Heart right ventricle (tissue), 16 donors: ENCODE measurements at regions not wholly inside any gene's neighbourhood (a gene's known extent, or its start where the extent isn't known, plus 50 kb on each side); places are given as distances from the start of the nearest gene placed in this dataset.

Experiments
- ATAC-seq, 8 donors: fragments of 200-7000 bp; cut with Tn5 transposase; one replicate each; pipeline ENCODE4 v1.9.1; 2020; ENCODE audit warnings: mild to moderate bottlenecking in 8 of 8, moderate library complexity in 8 of 8, moderate number of reproducible peaks in 1 of 8
- DNase-seq, 2 donors: peaks; one replicate each; pipeline ENCODE4 v3.0.0-alpha.2; 2020
- H3K27ac ChIP-seq, 10 donors: fragments of 200-600 bp; sonication (generic) in 2 of 10; one replicate each; pipeline versions ENCODE4 v1.5.0 to v1.8.0; 2020 to 2022; ENCODE audit warnings: mild to moderate bottlenecking in 3 of 10
- H3K27me3 ChIP-seq, 7 donors: fragments of 200-600 bp; one replicate each; pipeline ENCODE4 v1.8.0; 2021 to 2022; ENCODE audit warnings: mild to moderate bottlenecking in 2 of 7
- H3K36me3 ChIP-seq, 9 donors: fragments of 200-600 bp; sonication (generic) in 1 of 9; one replicate each; pipeline versions ENCODE4 v1.5.0 to v1.8.0; 2020 to 2022; ENCODE audit warnings: mild to moderate bottlenecking in 2 of 9
- H3K4me1 ChIP-seq, 9 donors: fragments of 200-600 bp; sonication (generic) in 1 of 9; one replicate each; pipeline versions ENCODE4 v1.5.0 to v1.8.0; 2020 to 2022; ENCODE audit warnings: mild to moderate bottlenecking in 4 of 9
- H3K4me3 ChIP-seq, 10 donors: fragments of 200-600 bp; sonication (generic) in 2 of 10; one replicate each; pipeline versions ENCODE4 v1.5.0 to v1.8.0; 2020 to 2022; ENCODE audit warnings: mild to moderate bottlenecking in 7 of 10, moderate library complexity in 2 of 10
- H3K9me3 ChIP-seq, 11 donors: fragments of 200-600 bp in 10 of 11; sonication (generic) in 2 of 11; one replicate each; pipeline versions ENCODE4 v1.5.0 to v1.8.0; 2013 to 2022; ENCODE audit warnings: mild to moderate bottlenecking in 2 of 11, control low read depth in 1 of 11, moderate library complexity in 1 of 11
- WGBS, 2 donors: extraction: QIAGEN DNeasy Blood & Tissue Kit; methylation state at CpG; one replicate each; pipeline ENCODE4 v1.1.7; 2013; ENCODE audit warnings: inconsistent platforms in 1 of 2; 5-methylcytosine and 5-hydroxymethylcytosine counted together
- intact Hi-C, 10 donors: fragments of 100-400 bp; cut with DNase I; formaldehyde crosslinking; loops; one replicate each; pipeline versions ENCODE4 v1.11.1 to v1.14.2; 2022
- TF ChIP-seq, protein P1 (sequence below), 9 donors: fragments of 200-600 bp; sonication (generic) in 2 of 9; IDR thresholded peaks; one replicate each; pipeline versions ENCODE4 v1.5.0 to v1.8.0; 2021 to 2022; ENCODE audit warnings: antibody characterized with exemption in 9 of 9, mild to moderate bottlenecking in 5 of 9, moderate library complexity in 1 of 9
- donor health status: Arrhythmogenic right ventricular cardiomyopathy.
- donor health status: ischemic (EF 13 %, LVEDD 7.1; RV severe dilation, severe dysfunction).
- donor health status: healthy with polysubstance abuse.
- donor health status: DM: no; HTN: yes; CAD: no.
- donor health status: DM: no; HTN: no; CAD: no.
- donor health status: ischemic (EF 25% LVEDD 6.9; RV normal size, moderate dysfunction).
- donor health status: ischemic (EF 25% LVEDD 5.7; RV mildly dilated, moderate dysfunction).
- donor health status: healthy.
- donor health status: DM: yes; HTN: yes; CAD: no.
- donor health status: Ischemic cardiomyopathy.
- donor health status: ischemic (EF 35%, LVEDD 5.7; RV mildly dilated, moderate dysfunction).
- donor health status: nonischemic (EF 11% LVEDD 7.7; RV severe dilation, severe dysfunction).
- donor health status: DM: yes; HTN: yes; CAD: no.
- donor health status: PGD.
- donor health status: ischemic (EF 29% LVEDD 5.4; RV normal size, mild dysfunction).
- donor health status: nonischemic (EF 23%, LVEDD 6.1; RV moderate dilation, normal function).

DNA sequence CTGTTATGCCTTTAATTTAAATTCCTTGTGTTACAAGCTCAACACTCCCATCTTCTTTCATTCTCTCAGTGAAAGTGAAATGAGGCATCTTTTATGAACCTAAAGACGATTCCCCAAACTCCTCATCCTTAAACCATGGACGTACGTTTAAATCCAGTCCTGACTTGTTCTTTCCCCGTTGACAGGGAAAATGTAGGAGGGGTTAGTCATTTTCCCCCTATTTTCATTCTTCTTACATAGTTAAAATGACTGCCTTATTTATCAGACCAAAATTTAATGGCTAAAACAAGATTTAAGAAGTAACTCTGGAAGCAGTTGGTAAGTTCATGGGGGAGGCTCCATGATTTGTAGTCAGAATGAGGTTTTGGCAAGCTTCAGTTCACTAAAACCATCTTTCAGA, 134.9 kb downstream of the KCNA5 start:
- intact Hi-C loops, result loop anchor here in 2 of 10 donors (10.0 kb wide), 1 partner anchor 266 kb away; no protein-coding TSS in a partner anchor
- TF ChIP-seq, protein P1, sequence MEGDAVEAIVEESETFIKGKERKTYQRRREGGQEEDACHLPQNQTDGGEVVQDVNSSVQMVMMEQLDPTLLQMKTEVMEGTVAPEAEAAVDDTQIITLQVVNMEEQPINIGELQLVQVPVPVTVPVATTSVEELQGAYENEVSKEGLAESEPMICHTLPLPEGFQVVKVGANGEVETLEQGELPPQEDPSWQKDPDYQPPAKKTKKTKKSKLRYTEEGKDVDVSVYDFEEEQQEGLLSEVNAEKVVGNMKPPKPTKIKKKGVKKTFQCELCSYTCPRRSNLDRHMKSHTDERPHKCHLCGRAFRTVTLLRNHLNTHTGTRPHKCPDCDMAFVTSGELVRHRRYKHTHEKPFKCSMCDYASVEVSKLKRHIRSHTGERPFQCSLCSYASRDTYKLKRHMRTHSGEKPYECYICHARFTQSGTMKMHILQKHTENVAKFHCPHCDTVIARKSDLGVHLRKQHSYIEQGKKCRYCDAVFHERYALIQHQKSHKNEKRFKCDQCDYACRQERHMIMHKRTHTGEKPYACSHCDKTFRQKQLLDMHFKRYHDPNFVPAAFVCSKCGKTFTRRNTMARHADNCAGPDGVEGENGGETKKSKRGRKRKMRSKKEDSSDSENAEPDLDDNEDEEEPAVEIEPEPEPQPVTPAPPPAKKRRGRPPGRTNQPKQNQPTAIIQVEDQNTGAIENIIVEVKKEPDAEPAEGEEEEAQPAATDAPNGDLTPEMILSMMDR (IDR thresholded peaks at IDR 0.05), result no peak

DNA sequence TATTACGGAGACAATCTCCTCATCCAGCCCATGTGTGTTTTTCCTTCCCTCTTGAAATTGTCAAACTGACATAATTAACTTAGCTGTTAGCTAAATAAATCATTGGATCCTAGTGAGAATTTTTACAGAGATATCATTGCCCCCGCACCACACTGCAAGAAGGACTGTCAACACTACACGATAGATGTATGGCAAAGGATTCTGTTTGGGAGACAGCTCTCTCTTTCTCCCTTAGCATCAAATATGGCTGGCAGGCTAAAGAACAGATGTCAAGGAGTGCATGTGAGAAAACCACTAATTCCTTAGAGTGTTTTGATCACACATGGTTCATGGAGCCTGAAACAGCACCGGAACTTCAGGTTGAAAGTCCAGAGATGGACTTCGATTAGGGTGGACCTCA, 136.8 kb downstream of the KCNA5 start:
- Histone ChIP-seq H3K36me3 (no peaks in the 10 kb centered on the region), H3K4me1 (no peaks in the 10 kb centered on the region), H3K9me3 (no peaks in the 10 kb centered on the region), H3K27ac (no peak overlapping the region), H3K27me3 (peaks cover 0 to 13% (median 0%) of the 10 kb centered on the region in 7 donors), H3K4me3 (no peak overlapping the region)
- TF ChIP-seq, protein P1 (IDR thresholded peaks at IDR 0.05), result no peak
- DNase-seq, result no peak
- no peak for ATAC-seq
- WGBS, 2 donors, result 83 to 86% methylated on average over 5 of the region's 5 CpGs
- intact Hi-C loops, result no loop called here

More for the DNA sequence above, 134.9 kb downstream of the KCNA5 start:
- 85% methylated on average over 4 of the region's 4 CpGs for WGBS, 2 donors
- peaks cover 0 to 16% (median 0%) of the 10 kb centered on the region in 7 donors for H3K27me3 ChIP-seq
- H3K36me3 ChIP-seq, result no peaks in the 10 kb centered on the region
- no peak overlapping the region for H3K4me3 ChIP-seq
- no peaks in the 10 kb centered on the region for H3K4me1 ChIP-seq
- ATAC-seq (no peak), DNase-seq (no peak)
- H3K27ac ChIP-seq, result no peak overlapping the region
- H3K9me3 ChIP-seq, result no peaks in the 10 kb centered on the region

DNA sequence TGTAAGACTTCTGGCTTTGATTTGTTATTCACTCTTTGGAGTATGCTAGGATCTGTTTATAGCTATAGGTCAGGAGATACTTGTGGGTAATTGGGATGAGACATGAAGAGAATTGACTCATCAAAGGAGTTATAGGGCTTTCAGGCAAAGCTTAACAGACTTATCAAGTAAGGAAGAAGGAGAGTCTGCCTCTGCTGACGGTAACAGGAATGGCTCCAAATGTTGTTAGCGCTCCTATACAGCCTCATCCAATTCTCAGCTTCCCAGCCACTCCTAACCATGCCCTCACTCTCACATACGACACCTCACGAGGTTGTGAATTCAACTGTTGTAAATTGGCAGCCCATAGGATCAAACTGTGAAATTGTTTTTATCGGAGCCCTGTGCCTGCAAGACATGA, 140.5 kb downstream of the KCNA5 start:
- TF ChIP-seq, protein P1 (IDR thresholded peaks at IDR 0.05), result no peak
- WGBS, 2 donors, result 77 to 85% methylated on average over 5 of the region's 5 CpGs
- H3K36me3 ChIP-seq, result no peaks in the 10 kb centered on the region
- ATAC-seq (no peak), DNase-seq (no peak)
- no peak overlapping the region for H3K4me3 ChIP-seq
- H3K27me3 ChIP-seq, result peaks cover 0 to 15% (median 0%) of the 10 kb centered on the region in 7 donors
- H3K27ac ChIP-seq, result no peak overlapping the region
- no peaks in the 10 kb centered on the region for H3K4me1 ChIP-seq
- intact Hi-C loops, result no loop called here
- no peaks in the 10 kb centered on the region for H3K9me3 ChIP-seq

DNA sequence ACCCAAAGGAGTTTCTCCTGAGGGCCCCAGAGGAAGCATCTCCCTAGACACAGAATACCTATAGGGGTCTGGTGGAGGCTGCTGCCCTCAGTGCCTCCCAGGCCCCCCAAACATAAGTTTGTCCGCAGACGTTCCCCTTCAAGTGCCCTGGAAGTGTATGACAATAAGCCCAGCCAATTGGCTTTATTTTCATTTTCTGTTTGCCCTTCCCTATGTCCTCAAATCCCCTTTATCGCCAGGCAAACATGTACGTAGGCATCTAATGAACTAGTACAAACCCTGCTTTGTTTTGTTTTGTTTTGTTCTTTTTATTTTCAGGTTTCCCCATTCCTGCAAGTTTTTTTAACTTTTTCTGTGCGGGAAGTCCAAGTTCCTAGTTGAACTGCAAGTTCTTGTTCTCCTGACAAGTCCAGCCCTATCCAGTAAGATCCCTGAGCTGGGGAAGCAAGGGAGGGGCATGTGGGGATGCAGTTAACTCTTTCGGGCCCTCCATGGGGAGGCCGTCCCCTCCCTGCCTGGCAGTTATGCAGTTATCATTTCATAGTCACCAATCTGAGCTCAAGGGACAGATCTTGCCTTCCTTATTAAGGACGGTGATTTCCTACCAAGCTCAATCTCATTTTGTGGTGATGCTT, 141.9 kb downstream of the KCNA5 start:
- no peaks in the 10 kb centered on the region for H3K36me3 ChIP-seq
- peaks cover 0 to 15% (median 0%) of the 10 kb centered on the region in 7 donors for H3K27me3 ChIP-seq
- intact Hi-C loops, result no loop called here
- H3K4me3 ChIP-seq, result peak overlapping the region in 7 of 10 donors; percentile 16 to 45 (median 26)
- H3K27ac ChIP-seq, result no peak overlapping the region
- no peaks in the 10 kb centered on the region for H3K4me1 ChIP-seq
- WGBS, 2 donors, result 55 to 61% methylated on average over 8 of the region's 8 CpGs
- TF ChIP-seq, protein P1 (IDR thresholded peaks at IDR 0.05), result no peak
- DNase-seq (no peak), ATAC-seq (peak in 2 of 8 donors; percentile 52 to 64)
- H3K9me3 ChIP-seq, result no peaks in the 10 kb centered on the region
